ENCODE measurements at regions not wholly inside any gene's neighbourhood (a gene's known extent, or its start where the extent isn't known, plus 50 kb on each side); places are given as distances from the start of the nearest gene placed in this dataset.

DNA sequence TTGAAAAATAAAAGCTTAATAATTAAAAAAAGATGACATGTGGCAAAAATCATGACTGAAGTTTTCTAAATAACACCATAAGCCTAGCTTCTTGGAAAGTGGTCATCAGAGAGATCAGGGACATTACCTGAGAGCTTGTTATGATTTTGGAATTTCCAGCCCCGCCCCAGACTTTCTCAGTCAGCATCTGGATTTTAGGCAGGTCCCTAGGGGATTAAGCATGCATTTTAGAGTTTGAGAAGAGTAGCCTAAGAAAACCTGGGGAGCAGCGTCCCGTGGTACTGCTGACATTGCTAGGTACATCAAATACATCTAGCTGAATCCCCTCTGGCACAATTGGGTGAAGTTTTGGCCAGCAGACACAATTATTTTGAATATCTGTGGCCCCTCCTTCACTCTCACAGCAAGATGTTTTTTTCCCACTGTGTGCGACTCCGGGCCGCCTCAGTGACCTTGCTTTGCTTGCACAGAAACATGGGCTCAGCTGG lies 58.7 kb upstream of the MEF2A start:
- no peak overlapping the region for H3K4me3 ChIP-seq
- intact Hi-C loops (cut with DNase I): no loop called here
- no peaks in the 10 kb centered on the region for H3K27me3 ChIP-seq
- peak overlapping the region; percentile 59 to 82 (median 76) for H3K27ac ChIP-seq
- DNase-seq: no peak
- no peak for TF ChIP-seq EP300 (IDR thresholded peaks at IDR 0.05)
- no peak for TF ChIP-seq POLR2AphosphoS5 (IDR thresholded peaks at IDR 0.05)
- no peak for TF ChIP-seq POLR2A (IDR thresholded peaks at IDR 0.05)
- TF ChIP-seq, protein P1, sequence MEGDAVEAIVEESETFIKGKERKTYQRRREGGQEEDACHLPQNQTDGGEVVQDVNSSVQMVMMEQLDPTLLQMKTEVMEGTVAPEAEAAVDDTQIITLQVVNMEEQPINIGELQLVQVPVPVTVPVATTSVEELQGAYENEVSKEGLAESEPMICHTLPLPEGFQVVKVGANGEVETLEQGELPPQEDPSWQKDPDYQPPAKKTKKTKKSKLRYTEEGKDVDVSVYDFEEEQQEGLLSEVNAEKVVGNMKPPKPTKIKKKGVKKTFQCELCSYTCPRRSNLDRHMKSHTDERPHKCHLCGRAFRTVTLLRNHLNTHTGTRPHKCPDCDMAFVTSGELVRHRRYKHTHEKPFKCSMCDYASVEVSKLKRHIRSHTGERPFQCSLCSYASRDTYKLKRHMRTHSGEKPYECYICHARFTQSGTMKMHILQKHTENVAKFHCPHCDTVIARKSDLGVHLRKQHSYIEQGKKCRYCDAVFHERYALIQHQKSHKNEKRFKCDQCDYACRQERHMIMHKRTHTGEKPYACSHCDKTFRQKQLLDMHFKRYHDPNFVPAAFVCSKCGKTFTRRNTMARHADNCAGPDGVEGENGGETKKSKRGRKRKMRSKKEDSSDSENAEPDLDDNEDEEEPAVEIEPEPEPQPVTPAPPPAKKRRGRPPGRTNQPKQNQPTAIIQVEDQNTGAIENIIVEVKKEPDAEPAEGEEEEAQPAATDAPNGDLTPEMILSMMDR (IDR thresholded peaks at IDR 0.05): no peak
- H3K9me3 ChIP-seq: no peaks in the 10 kb centered on the region
- H3K36me3 ChIP-seq: no peaks in the 10 kb centered on the region
- 36 to 59% methylated on average over 6 of the region's 6 CpGs for WGBS, 2 donors
- peaks cover 0 to 43% (median 29%) of the 10 kb centered on the region in 4 donors for H3K4me1 ChIP-seq

DNA sequence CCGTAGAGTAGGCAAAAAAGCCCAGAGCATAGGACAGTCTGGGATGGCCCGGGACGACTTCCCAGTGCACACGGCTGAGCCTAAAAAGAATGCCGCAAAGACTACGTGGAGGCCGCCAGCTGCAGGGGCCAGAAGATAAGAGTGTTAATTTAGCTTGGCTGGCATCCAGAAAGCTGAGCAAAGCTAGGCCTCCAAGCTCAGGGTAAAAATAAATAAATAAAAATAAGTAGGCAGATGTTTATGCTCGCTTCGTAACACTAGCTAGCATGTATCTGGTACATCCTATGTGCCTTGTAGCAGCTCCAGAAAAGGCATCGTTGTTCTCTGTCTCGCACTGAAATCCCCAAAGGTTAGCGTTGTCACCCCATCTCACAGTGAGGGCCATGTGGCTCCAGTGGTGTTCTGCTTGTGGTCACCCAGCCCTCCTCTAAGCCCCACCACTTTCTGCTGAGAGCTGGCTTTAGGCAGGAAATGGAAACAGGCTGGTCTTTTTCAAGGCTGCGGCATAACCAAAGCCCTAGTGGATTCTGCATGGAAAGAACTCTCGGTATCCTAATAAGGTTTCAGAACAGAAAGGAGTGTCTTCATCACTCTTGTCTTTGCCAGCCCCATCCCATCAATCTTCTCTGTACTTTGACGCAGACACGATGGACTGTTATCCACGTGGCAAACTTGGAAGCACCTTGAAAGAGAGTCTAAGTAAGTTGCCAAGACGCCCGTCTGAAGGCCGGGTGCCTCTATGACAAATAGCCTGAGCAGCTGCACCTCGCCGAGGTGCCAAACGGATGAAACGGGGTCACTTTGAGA lies 58.1 kb upstream of the MEF2A start:
- Histone ChIP-seq H3K4me1 (peaks cover 0 to 44% (median 31%) of the 10 kb centered on the region in 4 donors), H3K27ac (peak overlapping the region; percentile 59 to 82 (median 76)), H3K4me3 (no peak overlapping the region), H3K36me3 (no peaks in the 10 kb centered on the region), H3K27me3 (no peaks in the 10 kb centered on the region), H3K9me3 (no peaks in the 10 kb centered on the region)
- DNase-seq: peak; percentile 80
- 44 to 49% methylated on average over 24 of the region's 24 CpGs for WGBS, 2 donors
- intact Hi-C loops (cut with DNase I): loop anchor here (2.0 kb wide), 1 partner anchor 57 kb away; the partner anchor contains the start of gene MEF2A
- TF ChIP-seq POLR2AphosphoS5 (IDR thresholded peaks at IDR 0.05): peak; percentile 46 to 78 (median 62)
- TF ChIP-seq EP300 (IDR thresholded peaks at IDR 0.05): peak in 3 of 4 donors; percentile 21 to 63 (median 61)
- no peak for TF ChIP-seq POLR2A (IDR thresholded peaks at IDR 0.05)

DNA sequence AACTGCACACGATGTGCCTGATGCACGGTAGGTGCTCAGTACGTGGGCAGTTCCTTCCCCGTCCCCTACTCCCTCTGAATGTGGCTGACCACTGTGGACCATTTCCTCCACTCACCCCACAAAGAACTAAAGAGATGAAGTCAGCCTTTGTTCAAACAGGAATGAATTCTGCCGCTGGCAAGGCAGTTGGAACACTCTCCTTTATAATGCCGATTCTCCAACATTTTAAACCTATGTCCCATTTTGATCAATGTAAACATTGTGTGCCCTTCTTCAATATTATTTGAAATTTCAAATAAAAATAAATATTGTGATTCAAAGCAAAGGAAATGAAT lies 57.5 kb upstream of the MEF2A start:
- TF ChIP-seq, protein P1 (IDR thresholded peaks at IDR 0.05): no peak
- TF ChIP-seq POLR2AphosphoS5 (IDR thresholded peaks at IDR 0.05): no peak
- TF ChIP-seq EP300 (IDR thresholded peaks at IDR 0.05): no peak
- no peak for TF ChIP-seq POLR2A (IDR thresholded peaks at IDR 0.05)
- no peaks in the 10 kb centered on the region for H3K9me3 ChIP-seq
- intact Hi-C loops (cut with DNase I): loop anchor here (2.0 kb wide), 1 partner anchor 57 kb away; the partner anchor contains the start of gene MEF2A
- no peaks in the 10 kb centered on the region for H3K36me3 ChIP-seq
- no peak for DNase-seq
- H3K4me1 ChIP-seq: peaks cover 0 to 44% (median 31%) of the 10 kb centered on the region in 4 donors
- 79 to 81% methylated on average over 6 of the region's 6 CpGs for WGBS, 2 donors
- H3K27me3 ChIP-seq: no peaks in the 10 kb centered on the region
- peak overlapping the region; percentile 59 to 82 (median 76) for H3K27ac ChIP-seq
- no peak overlapping the region for H3K4me3 ChIP-seq

DNA sequence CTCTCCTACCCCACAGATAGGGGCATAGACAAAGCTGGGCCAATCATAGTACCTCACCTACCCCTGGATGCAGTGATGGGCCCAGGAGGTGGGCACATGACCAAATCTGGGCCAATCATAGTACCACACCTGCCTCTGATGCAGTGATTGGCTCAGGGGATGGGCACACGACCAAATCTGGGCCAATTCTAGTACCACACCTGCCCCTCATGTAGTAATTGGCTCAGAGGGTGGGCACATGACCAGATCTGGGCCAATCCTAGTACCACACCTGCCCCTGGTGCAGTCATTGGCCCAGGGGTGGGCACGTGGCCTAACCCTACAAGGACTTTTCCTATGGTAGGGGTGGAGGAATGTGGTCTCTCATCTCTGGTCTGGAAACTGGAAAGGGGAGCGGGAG lies 56.9 kb upstream of the MEF2A start:
- intact Hi-C loops (cut with DNase I): loop anchor here (2.0 kb wide), 1 partner anchor 56 kb away; the partner anchor contains the start of gene MEF2A
- no peaks in the 10 kb centered on the region for H3K27me3 ChIP-seq
- H3K4me3 ChIP-seq: no peak overlapping the region
- WGBS, 2 donors: 83 to 93% methylated on average over 3 of the region's 3 CpGs
- H3K4me1 ChIP-seq: peaks cover 0 to 44% (median 31%) of the 10 kb centered on the region in 4 donors
- no peaks in the 10 kb centered on the region for H3K9me3 ChIP-seq
- H3K36me3 ChIP-seq: no peaks in the 10 kb centered on the region
- peak overlapping the region in 3 of 4 donors; percentile 74 to 82 (median 77) for H3K27ac ChIP-seq
- no peak for DNase-seq
- TF ChIP-seq POLR2AphosphoS5 (IDR thresholded peaks at IDR 0.05) (no peak), EP300 (IDR thresholded peaks at IDR 0.05) (no peak), POLR2A (IDR thresholded peaks at IDR 0.05) (no peak)
- TF ChIP-seq, protein P1 (IDR thresholded peaks at IDR 0.05): no peak

Data from sigmoid colon (tissue), 6 donors.